ENCODE measurements at regions not wholly inside any gene's neighbourhood (a gene's known extent, or its start where the extent isn't known, plus 50 kb on each side); places are given as distances from the start of the nearest gene placed in this dataset.

GRCh38 chr4:182147391-182147790 is 95.8 kb upstream of the TENM3 start:
- TF ChIP-seq CEBPB (IDR thresholded peaks at IDR 0.05; ENCODE audit: borderline replicate concordance in 1 of 2, low read depth in 2 of 2, low read length in 2 of 2) = no peak
- TF ChIP-seq, protein P1, sequence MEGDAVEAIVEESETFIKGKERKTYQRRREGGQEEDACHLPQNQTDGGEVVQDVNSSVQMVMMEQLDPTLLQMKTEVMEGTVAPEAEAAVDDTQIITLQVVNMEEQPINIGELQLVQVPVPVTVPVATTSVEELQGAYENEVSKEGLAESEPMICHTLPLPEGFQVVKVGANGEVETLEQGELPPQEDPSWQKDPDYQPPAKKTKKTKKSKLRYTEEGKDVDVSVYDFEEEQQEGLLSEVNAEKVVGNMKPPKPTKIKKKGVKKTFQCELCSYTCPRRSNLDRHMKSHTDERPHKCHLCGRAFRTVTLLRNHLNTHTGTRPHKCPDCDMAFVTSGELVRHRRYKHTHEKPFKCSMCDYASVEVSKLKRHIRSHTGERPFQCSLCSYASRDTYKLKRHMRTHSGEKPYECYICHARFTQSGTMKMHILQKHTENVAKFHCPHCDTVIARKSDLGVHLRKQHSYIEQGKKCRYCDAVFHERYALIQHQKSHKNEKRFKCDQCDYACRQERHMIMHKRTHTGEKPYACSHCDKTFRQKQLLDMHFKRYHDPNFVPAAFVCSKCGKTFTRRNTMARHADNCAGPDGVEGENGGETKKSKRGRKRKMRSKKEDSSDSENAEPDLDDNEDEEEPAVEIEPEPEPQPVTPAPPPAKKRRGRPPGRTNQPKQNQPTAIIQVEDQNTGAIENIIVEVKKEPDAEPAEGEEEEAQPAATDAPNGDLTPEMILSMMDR (IDR thresholded peaks at IDR 0.05 in 2 of 3, conservative IDR thresholded peaks at IDR 0.05 in 1 of 3; ENCODE audit: control insufficient read depth in 2 of 3, extremely low read depth in 1 of 3, insufficient read depth in 1 of 3, low read depth in 3 of 3, low read length in 3 of 3) = no peak
- no peak for TF ChIP-seq CHD4 (IDR thresholded peaks at IDR 0.05)
- no peak for TF ChIP-seq CUX1 (IDR thresholded peaks at IDR 0.05; ENCODE audit: insufficient replicate concordance, low read depth, low read length)
- no peak for TF ChIP-seq STAT3 (IDR thresholded peaks at IDR 0.05; ENCODE audit: low read depth, low read length)
- TF ChIP-seq POLR2A (IDR thresholded peaks at IDR 0.05; ENCODE audit: low read depth, low read length) = no peak
- no peak for TF ChIP-seq DPF2 (IDR thresholded peaks at IDR 0.05)

All from GM12878 (cell line).